Fibroblast of lung (primary cell): ENCODE measurements at regions not wholly inside any gene's neighbourhood (a gene's known extent, or its start where the extent isn't known, plus 50 kb on each side); places are given as distances from the start of the nearest gene placed in this dataset.

ENCODE experiments used
- DNase-seq, 2 donors: peaks; one replicate each; pipeline versions ENCODE4 v3.0.0 to v3.0.0-alpha.2; 2010; ENCODE audit warnings: low read depth in 2 of 2
- H2AFZ ChIP-seq: 2 replicates; pipeline ENCODE4 v1.5.1; 2012; ENCODE audit warnings: low read length, control low read depth, inconsistent platforms
- H3K27ac ChIP-seq: 2 replicates; pipeline ENCODE4 v1.5.1; 2011; ENCODE audit warnings: low read length, control low read depth; ENCODE audit not compliant: insufficient read depth
- H3K27me3 ChIP-seq: 2 replicates; pipeline ENCODE4 v1.5.1; 2011; ENCODE audit warnings: mild to moderate bottlenecking, low read length; ENCODE audit not compliant: control insufficient read depth, insufficient read depth
- H3K36me3 ChIP-seq: 2 replicates; pipeline ENCODE4 v1.5.1; 2011; ENCODE audit warnings: low read length; ENCODE audit not compliant: control insufficient read depth, insufficient read depth
- H3K4me1 ChIP-seq: 2 replicates; pipeline ENCODE4 v1.5.1; 2011; ENCODE audit warnings: low read length; ENCODE audit not compliant: control insufficient read depth, insufficient read depth; ENCODE audit errors: extremely low read depth
- H3K4me2 ChIP-seq: 2 replicates; pipeline ENCODE4 v1.5.1; 2011; ENCODE audit warnings: low read length, control low read depth; ENCODE audit not compliant: insufficient read depth; ENCODE audit errors: extremely low read depth
- H3K4me3 ChIP-seq, 4 experiments: fragments of 200-600 bp in 1 of 4; sonication (generic) in 1 of 4; replicated peaks in 1 of 4; 2 replicates each; pipeline ENCODE4 v1.5.1; 2011 to 2016; ENCODE audit warnings: low read length in 4 of 4, low read depth in 3 of 4, mild to moderate bottlenecking in 3 of 4, control low read depth in 2 of 4, inconsistent platforms in 1 of 4, mixed read lengths in 1 of 4; ENCODE audit not compliant: insufficient read depth in 1 of 4; ENCODE audit errors: control extremely low read depth in 1 of 4
- H3K79me2 ChIP-seq: 2 replicates; pipeline ENCODE4 v1.5.1; 2012; ENCODE audit warnings: mild to moderate bottlenecking, low read length, inconsistent platforms; ENCODE audit not compliant: control insufficient read depth, insufficient read depth
- H3K9ac ChIP-seq: 2 replicates; pipeline ENCODE4 v1.5.1; 2011; ENCODE audit warnings: mild to moderate bottlenecking, low read length, control low read depth; ENCODE audit not compliant: insufficient read depth
- H3K9me3 ChIP-seq: 2 replicates; pipeline ENCODE4 v1.5.1; 2012; ENCODE audit warnings: low read depth, low read length; ENCODE audit not compliant: control insufficient read depth, insufficient read depth
- H4K20me1 ChIP-seq: 2 replicates; pipeline ENCODE4 v1.5.1; 2011; ENCODE audit warnings: low read length; ENCODE audit not compliant: control insufficient read depth, insufficient read depth; ENCODE audit errors: extremely low read depth
- EZH2 ChIP-seq: IDR thresholded peaks from 2 replicates; pipeline ENCODE4 v1.5.1; 2012; ENCODE audit warnings: low read length, control low read depth, mild to moderate bottlenecking; ENCODE audit errors: missing control alignments
- TF ChIP-seq, protein P1 (sequence below), 2 donors: IDR thresholded peaks in 1 of 2; conservative IDR thresholded peaks in 1 of 2; 1 replicate in 1 of 2; 2 replicates in 1 of 2; pipeline ENCODE4 v1.5.1; 2011 to 2012; ENCODE audit warnings: low read length in 2 of 2, control low read depth in 1 of 2, inconsistent platforms in 1 of 2, low read depth in 1 of 2, mild to moderate bottlenecking in 1 of 2

GRCh38 chr11:81340225-81340624, 1393.4 kb downstream of the FAM181B start:
- Histone ChIP-seq H3K79me2 (no peaks in the 10 kb centered on the region), H3K4me3 (no peak overlapping the region), H3K4me1 (no peaks in the 10 kb centered on the region), H3K4me2 (no peak overlapping the region), H3K9ac (no peak overlapping the region), H2AFZ (no peak overlapping the region), H3K36me3 (no peaks in the 10 kb centered on the region), H3K27ac (no peak overlapping the region), H3K27me3 (no peaks in the 10 kb centered on the region), H4K20me1 (no peaks in the 10 kb centered on the region), H3K9me3 (no peaks in the 10 kb centered on the region)
- TF ChIP-seq, protein P1, sequence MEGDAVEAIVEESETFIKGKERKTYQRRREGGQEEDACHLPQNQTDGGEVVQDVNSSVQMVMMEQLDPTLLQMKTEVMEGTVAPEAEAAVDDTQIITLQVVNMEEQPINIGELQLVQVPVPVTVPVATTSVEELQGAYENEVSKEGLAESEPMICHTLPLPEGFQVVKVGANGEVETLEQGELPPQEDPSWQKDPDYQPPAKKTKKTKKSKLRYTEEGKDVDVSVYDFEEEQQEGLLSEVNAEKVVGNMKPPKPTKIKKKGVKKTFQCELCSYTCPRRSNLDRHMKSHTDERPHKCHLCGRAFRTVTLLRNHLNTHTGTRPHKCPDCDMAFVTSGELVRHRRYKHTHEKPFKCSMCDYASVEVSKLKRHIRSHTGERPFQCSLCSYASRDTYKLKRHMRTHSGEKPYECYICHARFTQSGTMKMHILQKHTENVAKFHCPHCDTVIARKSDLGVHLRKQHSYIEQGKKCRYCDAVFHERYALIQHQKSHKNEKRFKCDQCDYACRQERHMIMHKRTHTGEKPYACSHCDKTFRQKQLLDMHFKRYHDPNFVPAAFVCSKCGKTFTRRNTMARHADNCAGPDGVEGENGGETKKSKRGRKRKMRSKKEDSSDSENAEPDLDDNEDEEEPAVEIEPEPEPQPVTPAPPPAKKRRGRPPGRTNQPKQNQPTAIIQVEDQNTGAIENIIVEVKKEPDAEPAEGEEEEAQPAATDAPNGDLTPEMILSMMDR (conservative IDR thresholded peaks at IDR 0.05 in 1 of 2, IDR thresholded peaks at IDR 0.05 in 1 of 2; ENCODE audit: low read depth in 1 of 2, low read length in 2 of 2) = no peak
- no peak for TF ChIP-seq EZH2
- DNase-seq = no peak

DNA sequence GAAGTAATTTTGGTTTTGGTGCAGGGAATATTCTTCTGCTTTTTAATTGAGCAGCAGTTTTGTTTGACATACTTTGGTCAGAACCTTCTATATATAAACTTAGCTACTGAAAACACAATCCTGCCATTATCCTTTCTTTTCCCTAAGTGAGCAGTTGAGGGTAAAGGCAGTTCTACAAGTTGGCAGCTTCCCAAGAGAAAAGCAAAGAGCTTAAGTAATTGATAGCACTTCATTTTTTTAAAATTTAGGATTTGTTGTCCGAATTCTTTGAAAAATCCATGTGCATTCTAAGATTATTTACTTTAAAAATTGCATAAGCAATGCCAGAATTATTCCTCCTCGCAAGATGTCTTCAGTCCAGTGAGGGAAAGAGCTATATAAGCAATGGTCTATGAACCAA, 1394.1 kb downstream of the FAM181B start:
- Histone ChIP-seq H2AFZ (no peak overlapping the region), H4K20me1 (no peaks in the 10 kb centered on the region), H3K36me3 (no peaks in the 10 kb centered on the region), H3K27me3 (no peaks in the 10 kb centered on the region), H3K4me3 (no peak overlapping the region), H3K79me2 (no peaks in the 10 kb centered on the region), H3K9me3 (no peaks in the 10 kb centered on the region), H3K4me2 (no peak overlapping the region), H3K27ac (no peak overlapping the region), H3K9ac (no peak overlapping the region), H3K4me1 (no peaks in the 10 kb centered on the region)
- TF ChIP-seq, protein P1 (conservative IDR thresholded peaks at IDR 0.05 in 1 of 2, IDR thresholded peaks at IDR 0.05 in 1 of 2; ENCODE audit: low read depth in 1 of 2, low read length in 2 of 2) = no peak
- no peak for TF ChIP-seq EZH2
- DNase-seq = no peak

DNA sequence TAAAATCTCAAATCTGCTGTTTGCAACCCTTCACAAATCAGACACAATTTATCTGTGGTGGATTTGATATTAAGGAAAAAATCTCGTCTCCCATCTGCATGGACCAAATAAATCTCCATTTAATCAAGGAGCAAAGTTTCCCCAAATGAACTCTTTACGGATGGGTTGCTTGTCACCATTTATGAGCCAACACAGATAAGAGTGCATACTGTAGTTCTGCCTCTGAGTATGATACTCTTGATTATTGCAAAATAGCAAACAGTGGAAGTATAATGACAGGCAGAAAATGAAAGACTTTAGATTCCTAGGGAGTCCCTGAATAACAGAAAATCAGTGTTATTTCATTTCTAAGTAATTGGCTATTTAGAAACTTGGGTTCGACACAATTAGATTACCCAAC, 1395.9 kb downstream of the FAM181B start:
- no peak overlapping the region for H3K4me2 ChIP-seq
- no peaks in the 10 kb centered on the region for H3K27me3 ChIP-seq
- DNase-seq = no peak
- no peaks in the 10 kb centered on the region for H3K36me3 ChIP-seq
- no peaks in the 10 kb centered on the region for H4K20me1 ChIP-seq
- no peaks in the 10 kb centered on the region for H3K79me2 ChIP-seq
- H3K9me3 ChIP-seq = no peaks in the 10 kb centered on the region
- TF ChIP-seq, protein P1 (conservative IDR thresholded peaks at IDR 0.05 in 1 of 2, IDR thresholded peaks at IDR 0.05 in 1 of 2; ENCODE audit: low read depth in 1 of 2, low read length in 2 of 2) = no peak
- TF ChIP-seq EZH2 = no peak
- H3K4me1 ChIP-seq = no peaks in the 10 kb centered on the region
- no peak overlapping the region for H3K9ac ChIP-seq
- H3K27ac ChIP-seq = no peak overlapping the region
- H2AFZ ChIP-seq = no peak overlapping the region
- no peak overlapping the region for H3K4me3 ChIP-seq
